ENCODE measurements at regions not wholly inside any gene's neighbourhood (a gene's known extent, or its start where the extent isn't known, plus 50 kb on each side); places are given as distances from the start of the nearest gene placed in this dataset.

DNA sequence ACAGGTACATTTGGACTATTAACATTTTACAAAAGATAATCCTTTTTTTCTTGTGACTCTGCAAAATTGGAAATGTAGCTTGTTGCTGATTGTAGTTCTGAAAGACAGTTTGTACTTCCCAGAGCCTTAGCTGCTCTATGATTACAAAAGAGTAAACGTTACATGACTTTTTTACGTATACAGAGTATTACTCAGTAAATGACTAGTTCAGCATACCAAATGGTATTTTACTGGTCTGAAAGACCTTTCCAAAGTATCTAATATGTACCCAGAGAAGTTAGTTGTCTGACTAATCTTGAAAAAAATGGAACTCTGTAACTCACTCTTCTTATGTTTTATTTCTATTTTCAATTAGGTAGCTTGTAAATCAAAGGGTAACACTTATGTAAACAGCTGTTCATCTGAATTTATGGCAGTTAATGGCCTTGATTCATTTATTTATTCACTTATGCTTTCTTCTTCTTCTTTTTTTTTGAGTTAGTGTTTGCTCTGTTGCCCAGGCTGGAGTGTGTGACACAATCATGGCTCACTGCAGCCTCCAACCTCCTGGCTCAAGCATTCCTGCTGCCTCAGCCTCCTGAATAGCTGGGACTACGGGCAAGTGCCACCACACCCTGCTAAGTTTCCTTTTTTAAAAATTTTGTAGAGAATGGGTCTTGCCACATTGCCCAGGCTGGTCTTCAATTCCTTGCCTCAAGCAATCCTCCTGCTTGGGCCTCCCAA is 151.7 kb downstream of the C3orf38 start:
- WGBS, 2 experiments (ENCODE audit: extremely low coverage in 2 of 2, insufficient read length in 1 of 2): no CpG with 5 or more reads among the region's 3 CpGs
- H3K9ac ChIP-seq (ENCODE audit: low read depth, low read length): no peak overlapping the region
- no peak overlapping the region for H2AK5ac ChIP-seq (ENCODE audit: low read depth, low read length)
- no peak overlapping the region for H2BK20ac ChIP-seq (ENCODE audit: low read depth, low read length)
- dilution Hi-C loops (cut with HindIII; ENCODE audit: low sequenced_read_pairs, unreplicated experiment): no loop called here
- no peak overlapping the region for H4K91ac ChIP-seq (ENCODE audit: insufficient read depth, low read depth, low read length)
- H2BK5ac ChIP-seq (ENCODE audit: low read depth, low read length, poor library complexity, severe bottlenecking): no peak overlapping the region
- no peaks in the 10 kb centered on the region for H3K27me3 ChIP-seq (ENCODE audit: control insufficient read depth, insufficient read depth, low read length)
- H4K5ac ChIP-seq (ENCODE audit: low read depth, low read length): no peak overlapping the region
- H3K27ac ChIP-seq (ENCODE audit: insufficient read depth, low read length): no peak overlapping the region
- no TSS peak for BruUV-seq (replicated peaks)
- H3K4me3 ChIP-seq (ENCODE audit: insufficient read depth, low read depth, low read length): no peak overlapping the region
- no peaks in the 10 kb centered on the region for H3K9me3 ChIP-seq (ENCODE audit: control insufficient read depth, insufficient read depth, low read length)
- no peak overlapping the region for H3K4ac ChIP-seq (ENCODE audit: low read depth, low read length)
- H3K9me1 ChIP-seq (ENCODE audit: insufficient read depth, low read length): no peaks in the 10 kb centered on the region
- no peak overlapping the region for H3K56ac ChIP-seq (ENCODE audit: extremely low read depth, insufficient read depth, low read length)
- no peak overlapping the region for H3K14ac ChIP-seq (replicated peaks; ENCODE audit: low read depth, low read length)
- H3K4me2 ChIP-seq (ENCODE audit: low read depth, low read length): no peak overlapping the region
- H3K79me1 ChIP-seq (ENCODE audit: low read depth in 1 of 2, low read length in 2 of 2): no peaks in the 10 kb centered on the region
- H3K4me1 ChIP-seq (ENCODE audit: control insufficient read depth, insufficient read depth, low read length): no peaks in the 10 kb centered on the region
- no peak for TF ChIP-seq NFE2L2 (IDR thresholded peaks at IDR 0.05; ENCODE audit: low read depth, low read length)
- no peak for TF ChIP-seq MXI1 (IDR thresholded peaks at IDR 0.05; ENCODE audit: borderline replicate concordance, low read depth, low read length)
- no peak for TF ChIP-seq BHLHE40 (IDR thresholded peaks at IDR 0.05; ENCODE audit: low read depth, low read length)
- TF ChIP-seq CEBPB (IDR thresholded peaks at IDR 0.05; ENCODE audit: low read depth, low read length): no peak
- no peak for TF ChIP-seq SMC3 (IDR thresholded peaks at IDR 0.05; ENCODE audit: low read depth, low read length)
- TF ChIP-seq, protein P1, sequence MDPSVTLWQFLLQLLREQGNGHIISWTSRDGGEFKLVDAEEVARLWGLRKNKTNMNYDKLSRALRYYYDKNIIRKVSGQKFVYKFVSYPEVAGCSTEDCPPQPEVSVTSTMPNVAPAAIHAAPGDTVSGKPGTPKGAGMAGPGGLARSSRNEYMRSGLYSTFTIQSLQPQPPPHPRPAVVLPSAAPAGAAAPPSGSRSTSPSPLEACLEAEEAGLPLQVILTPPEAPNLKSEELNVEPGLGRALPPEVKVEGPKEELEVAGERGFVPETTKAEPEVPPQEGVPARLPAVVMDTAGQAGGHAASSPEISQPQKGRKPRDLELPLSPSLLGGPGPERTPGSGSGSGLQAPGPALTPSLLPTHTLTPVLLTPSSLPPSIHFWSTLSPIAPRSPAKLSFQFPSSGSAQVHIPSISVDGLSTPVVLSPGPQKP (IDR thresholded peaks at IDR 0.05; ENCODE audit: borderline replicate concordance, low read depth, low read length): no peak
- TF ChIP-seq USF2 (IDR thresholded peaks at IDR 0.05; ENCODE audit: low read depth, low read length): no peak
- TF ChIP-seq RAD21 (IDR thresholded peaks at IDR 0.05; ENCODE audit: low read length): no peak
- TF ChIP-seq RCOR1 (IDR thresholded peaks at IDR 0.05; ENCODE audit: insufficient replicate concordance, low read length): no peak
- no peak for TF ChIP-seq MAZ (IDR thresholded peaks at IDR 0.05; ENCODE audit: borderline replicate concordance, low read depth, low read length)
- TF ChIP-seq POLR2A (IDR thresholded peaks at IDR 0.05; ENCODE audit: low read depth, low read length): no peak
- no peak for TF ChIP-seq RFX5 (IDR thresholded peaks at IDR 0.05; ENCODE audit: low read depth, low read length)
- TF ChIP-seq MAFK (IDR thresholded peaks at IDR 0.05; ENCODE audit: low read depth, low read length): no peak
- no peak for TF ChIP-seq FOS (IDR thresholded peaks at IDR 0.05; ENCODE audit: low read depth, low read length)
- TF ChIP-seq, protein P2, sequence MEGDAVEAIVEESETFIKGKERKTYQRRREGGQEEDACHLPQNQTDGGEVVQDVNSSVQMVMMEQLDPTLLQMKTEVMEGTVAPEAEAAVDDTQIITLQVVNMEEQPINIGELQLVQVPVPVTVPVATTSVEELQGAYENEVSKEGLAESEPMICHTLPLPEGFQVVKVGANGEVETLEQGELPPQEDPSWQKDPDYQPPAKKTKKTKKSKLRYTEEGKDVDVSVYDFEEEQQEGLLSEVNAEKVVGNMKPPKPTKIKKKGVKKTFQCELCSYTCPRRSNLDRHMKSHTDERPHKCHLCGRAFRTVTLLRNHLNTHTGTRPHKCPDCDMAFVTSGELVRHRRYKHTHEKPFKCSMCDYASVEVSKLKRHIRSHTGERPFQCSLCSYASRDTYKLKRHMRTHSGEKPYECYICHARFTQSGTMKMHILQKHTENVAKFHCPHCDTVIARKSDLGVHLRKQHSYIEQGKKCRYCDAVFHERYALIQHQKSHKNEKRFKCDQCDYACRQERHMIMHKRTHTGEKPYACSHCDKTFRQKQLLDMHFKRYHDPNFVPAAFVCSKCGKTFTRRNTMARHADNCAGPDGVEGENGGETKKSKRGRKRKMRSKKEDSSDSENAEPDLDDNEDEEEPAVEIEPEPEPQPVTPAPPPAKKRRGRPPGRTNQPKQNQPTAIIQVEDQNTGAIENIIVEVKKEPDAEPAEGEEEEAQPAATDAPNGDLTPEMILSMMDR (conservative IDR thresholded peaks at IDR 0.05; ENCODE audit: low read depth, low read length): no peak
- no peak for TF ChIP-seq CHD1 (IDR thresholded peaks at IDR 0.05; ENCODE audit: low read depth, low read length)
- intact Hi-C loops (cut with micrococcal nuclease): no loop called here
- H4K20me1 ChIP-seq (ENCODE audit: insufficient read depth, low read length): no peaks in the 10 kb centered on the region
- no peak for DNase-seq
- no peaks in the 10 kb centered on the region for H3K36me3 ChIP-seq (ENCODE audit: control insufficient read depth, insufficient read depth, low read length)
- in situ Hi-C loops (cut with MboI; ENCODE audit: low sequenced_read_pairs): no loop called here
- ChIA-PET CTCF (no interaction called here), POLR2A (ENCODE audit: unreplicated experiment) (no interaction called here)
- no peak overlapping the region for H2AK9ac ChIP-seq (replicated peaks; ENCODE audit: low read depth, low read length, poor library complexity)
- H3K18ac ChIP-seq (ENCODE audit: low read depth, low read length): no peak overlapping the region
- H4K8ac ChIP-seq (ENCODE audit: low read depth in 2 of 2, low read length in 2 of 2): no peak overlapping the region
- no peak overlapping the region for H2AFZ ChIP-seq (replicated peaks; ENCODE audit: low read length, poor library complexity)
- H2BK15ac ChIP-seq (ENCODE audit: low read depth, low read length): no peak overlapping the region
- H2BK120ac ChIP-seq (ENCODE audit: low read depth, low read length): no peak overlapping the region
- ATAC-seq (ENCODE audit: low read depth): no peak
- no peak overlapping the region for H3K23ac ChIP-seq (ENCODE audit: low read depth, low read length)

Data from IMR-90 (cell line).